Stimulated activated CD8-positive, alpha-beta memory T cell treated with anti-CD3 and anti-CD28 coated beads, Interleukin-7, amount 100 ng/mL, for 48 hours (primary cell): ENCODE measurements at regions not wholly inside any gene's neighbourhood (a gene's known extent, or its start where the extent isn't known, plus 50 kb on each side); places are given as distances from the start of the nearest gene placed in this dataset.
"Not testable (repeated sequence)": the region's sequence is repeated elsewhere in the genome, so short reads cannot be mapped to it uniquely, and the experiment has no call there.

Experiments used
- DNase-seq, 2 donors: peaks; one replicate each; pipeline ENCODE4 v3.0.0-alpha.2; 2020; ENCODE audit warnings: low read depth in 1 of 2; ENCODE audit errors: extremely low read depth in 1 of 2

- no peak for DNase-seq
Measured at GRCh38 chr4:100907465-100908454, 389.9 kb upstream of the EMCN start.

DNA sequence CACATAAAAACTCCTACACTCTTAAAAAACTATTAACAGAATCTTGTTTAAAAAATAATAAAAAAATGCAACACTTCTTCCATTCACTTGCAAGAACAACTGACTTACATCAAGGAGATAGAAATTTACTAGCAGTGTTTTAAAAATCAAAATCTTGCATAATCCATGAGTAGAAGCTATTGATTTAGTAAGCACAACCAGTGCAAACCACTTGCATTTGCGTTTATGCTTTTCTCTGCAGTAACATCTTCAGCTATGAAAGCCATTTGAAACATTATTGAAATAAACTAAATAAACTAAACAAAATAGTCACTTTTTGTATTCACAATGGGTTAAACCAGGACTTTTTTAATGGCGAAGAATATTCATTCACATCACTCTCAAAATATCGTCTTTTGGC, 389.2 kb upstream of the EMCN start:
- no peak for DNase-seq

GRCh38 chr4:100900945-100901344, 383.1 kb upstream of the EMCN start:
- DNase-seq = not testable (repeated sequence)

DNA sequence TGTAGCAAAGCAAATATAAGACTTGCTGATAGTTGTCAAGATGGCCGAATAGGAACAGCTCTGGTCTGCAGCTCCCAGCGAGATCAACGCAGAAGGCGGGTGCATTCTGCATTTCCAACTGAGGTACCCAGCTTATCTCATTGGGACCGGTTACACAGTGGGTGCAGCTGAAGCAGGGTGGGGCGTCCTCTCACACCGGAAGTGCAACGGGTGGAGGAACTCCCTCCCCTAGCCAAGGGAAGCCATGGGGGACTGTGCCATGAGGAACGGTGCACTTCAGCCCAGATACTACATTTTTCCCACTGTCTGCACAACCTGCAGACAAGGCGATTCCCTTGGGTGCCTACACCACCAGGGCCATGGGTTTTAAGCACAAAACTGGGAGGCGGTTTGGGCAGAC, 382.3 kb upstream of the EMCN start:
- DNase-seq = no peak

DNA sequence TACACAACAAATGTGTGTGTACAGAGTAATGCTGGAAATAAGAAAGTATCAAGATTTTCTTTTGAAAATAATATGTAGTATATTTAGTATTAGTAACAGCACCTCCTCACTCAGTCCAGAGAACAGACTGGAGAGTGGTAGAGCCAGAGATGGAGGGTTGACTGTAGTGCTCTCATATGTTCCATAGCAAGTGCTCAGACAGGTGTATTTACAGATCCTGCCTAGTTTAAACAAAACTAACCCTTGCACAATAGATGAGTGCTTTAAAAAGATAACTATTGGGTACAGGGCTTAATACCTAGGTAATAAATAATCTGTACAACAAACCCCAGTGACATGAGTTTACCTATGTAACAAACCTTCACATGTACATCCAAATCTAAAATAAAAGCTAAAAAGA, 381.0 kb upstream of the EMCN start:
- DNase-seq = no peak

DNA sequence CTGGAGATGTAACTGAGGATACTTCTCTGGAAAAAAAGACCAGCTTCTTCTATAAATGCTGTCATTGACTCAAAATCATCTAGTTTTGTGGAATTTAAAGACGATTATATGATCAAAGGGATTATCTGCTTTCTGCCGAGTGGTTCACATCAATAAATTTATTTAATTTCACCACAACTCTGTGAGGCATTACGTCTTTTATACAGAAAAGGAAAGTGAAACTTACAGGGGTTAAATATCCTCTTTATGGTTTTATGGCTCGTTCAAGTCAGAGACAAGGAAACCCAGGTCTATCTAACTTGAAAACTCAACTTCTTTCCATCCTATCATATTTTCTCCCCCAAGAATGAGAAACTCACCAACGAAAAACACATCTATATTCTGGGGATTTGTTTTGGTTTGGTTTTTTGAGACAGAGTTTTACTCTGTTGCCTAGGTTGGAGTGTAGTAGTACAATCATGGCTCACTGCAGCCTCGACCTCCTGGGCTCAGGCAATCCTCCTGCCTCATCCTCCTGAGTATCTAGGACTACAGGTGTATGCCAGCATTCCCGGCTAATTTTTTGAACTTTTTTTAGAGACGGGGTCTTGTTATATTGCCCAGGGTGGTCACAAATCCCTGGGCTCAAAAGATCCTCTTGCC, 377.9 kb upstream of the EMCN start:
- no peak for DNase-seq

GRCh38 chr4:100894339-100894870, 376.6 kb upstream of the EMCN start:
- DNase-seq = no peak

DNA sequence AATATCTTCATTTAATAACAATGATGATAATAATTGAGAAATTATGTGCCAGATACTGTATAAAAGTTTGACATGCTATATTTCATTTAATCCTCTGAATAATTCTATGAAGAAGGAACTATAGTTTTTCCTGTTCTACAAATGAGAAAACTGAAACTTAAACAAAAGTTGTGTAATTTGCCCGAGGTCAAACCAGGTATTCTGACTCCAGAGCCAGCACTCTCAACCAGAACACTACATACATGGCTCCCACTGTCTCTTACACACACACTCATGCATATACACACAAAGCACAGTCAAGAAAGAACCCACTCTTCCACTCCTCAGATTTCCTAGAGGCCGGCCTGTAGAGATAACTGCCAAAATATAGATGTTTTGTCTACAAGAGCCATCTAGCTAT, 374.0 kb upstream of the EMCN start:
- no peak for DNase-seq

DNA sequence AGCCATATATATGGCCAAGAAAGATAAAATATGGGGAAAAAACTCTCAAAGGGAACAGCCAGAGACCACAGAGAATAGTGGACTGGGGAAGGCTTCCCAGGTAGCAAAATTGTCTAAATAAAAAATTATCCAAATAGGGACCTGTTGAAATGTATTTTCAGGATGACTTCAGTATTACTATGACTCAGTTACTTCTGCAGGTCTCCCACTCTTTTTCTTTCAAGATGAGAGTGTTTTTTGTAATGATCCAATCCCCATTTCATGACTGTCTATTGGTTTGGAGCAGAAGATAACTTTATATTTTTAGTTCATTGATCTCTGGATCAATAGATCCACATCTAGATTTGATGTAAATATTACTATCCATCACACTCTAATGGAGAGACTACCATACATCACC, 372.1 kb upstream of the EMCN start:
- DNase-seq = no peak

DNA sequence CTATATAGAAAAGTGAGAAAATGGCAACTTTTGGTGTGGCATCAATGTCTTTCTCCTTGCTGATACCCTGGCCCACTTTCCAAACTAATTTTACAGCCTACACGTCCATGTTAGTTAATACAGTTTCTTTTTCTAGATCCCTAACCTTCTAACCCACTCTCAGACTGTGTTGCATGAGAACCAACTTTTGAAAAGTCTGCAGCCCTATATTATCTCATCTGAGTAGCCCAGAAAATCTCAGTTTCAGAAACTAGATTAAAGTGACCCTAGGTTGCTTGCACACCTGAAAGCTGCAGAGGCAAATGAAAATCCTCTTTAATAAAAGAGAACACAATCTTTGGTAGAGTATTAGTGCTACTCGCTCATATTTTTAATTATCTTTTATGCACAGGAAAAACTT, 371.6 kb upstream of the EMCN start:
- no peak for DNase-seq

DNA sequence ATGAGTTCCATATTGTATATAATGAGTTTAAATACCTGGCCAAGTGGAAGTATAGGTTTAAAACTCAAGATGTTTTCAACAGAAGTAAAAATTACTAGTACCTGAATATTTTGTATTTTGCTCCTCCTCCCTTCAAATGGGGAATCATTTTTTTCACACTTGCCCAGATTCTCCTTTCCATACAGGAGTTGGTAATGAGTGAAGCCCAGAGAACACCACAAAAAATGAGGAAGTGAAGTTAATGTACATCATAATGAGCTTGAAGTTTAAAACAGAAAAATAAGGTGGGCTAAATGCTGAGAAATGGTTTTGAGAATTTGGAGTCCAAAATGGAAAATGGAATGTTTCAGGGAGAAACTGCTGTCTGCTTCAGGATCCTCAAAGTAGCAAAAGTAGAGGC, 364.8 kb upstream of the EMCN start:
- no peak for DNase-seq

DNA sequence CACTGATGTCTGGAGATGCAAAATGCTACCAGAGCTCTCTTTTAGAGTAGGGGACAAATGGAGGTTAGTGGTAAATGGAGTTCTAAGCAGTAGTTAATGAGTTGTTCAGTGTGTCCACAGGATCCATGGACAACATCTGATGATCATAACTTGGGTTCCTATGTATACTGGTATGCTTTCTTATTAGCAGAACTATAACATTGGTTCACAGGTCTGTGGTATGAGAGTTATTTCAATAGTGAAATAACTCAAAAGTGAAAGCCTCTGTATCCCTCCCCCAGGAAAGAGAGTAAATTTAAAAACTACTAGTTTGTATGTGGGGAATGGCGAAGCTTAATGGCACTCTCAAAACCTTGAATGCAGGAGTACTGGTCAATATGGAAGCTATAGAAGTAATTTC, 363.5 kb upstream of the EMCN start:
- DNase-seq = no peak

GRCh38 chr4:100880011-100880410, 362.2 kb upstream of the EMCN start:
- no peak for DNase-seq

DNA sequence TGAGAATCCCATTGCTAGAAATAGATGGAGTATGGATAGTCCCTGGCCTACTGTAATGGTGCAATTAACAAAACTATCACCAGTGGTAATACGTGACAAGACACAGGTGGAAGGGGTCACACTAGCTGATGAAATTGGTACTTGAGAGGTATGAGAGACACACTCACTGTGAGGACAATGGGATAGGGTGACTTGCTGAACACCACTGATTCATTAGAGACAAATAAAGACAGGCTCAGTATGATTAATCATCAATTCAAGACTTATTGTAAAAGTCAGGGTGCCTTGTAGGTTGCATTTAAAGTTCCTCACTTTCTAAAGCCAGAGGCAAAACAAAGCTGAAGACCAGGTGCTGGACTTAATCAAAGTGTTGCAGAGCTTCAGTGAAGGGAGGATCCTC, 361.6 kb upstream of the EMCN start:
- DNase-seq = no peak

GRCh38 chr4:100876546-100876945, 358.7 kb upstream of the EMCN start:
- DNase-seq = no peak

DNA sequence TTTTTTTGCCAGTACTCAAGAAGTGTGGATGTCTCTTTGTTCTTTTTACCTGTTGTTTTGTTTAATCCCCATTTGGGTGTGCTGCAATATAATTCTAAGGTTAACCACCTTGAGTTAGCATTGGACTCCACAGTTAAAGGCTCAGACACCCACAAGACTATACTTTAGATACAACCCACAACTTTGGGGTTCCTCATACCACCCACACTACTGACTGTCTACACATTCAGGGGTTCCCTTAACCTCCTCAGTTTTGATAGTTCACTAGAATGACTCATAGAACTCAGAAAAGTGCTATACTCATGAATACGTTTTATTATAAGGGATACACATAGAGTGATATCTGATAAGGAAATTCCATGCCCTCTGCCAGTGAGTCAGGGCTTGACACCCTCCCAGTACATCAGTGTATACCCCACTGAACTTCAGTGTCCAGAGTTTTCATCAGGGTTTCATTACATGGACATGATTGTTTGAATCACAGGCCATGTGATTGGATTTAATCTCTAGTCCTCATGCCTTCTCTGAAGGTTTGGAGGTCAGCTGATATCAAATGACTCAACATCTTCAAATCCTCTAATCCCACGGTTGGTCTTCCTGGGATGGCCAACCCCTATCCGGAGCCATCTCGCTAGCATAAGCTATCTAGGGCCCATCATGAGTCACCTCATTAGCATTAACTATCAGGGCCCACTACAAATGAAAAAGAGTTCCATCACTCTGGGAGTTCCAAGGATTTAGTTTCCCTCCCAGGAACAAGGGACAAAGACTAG, 357.7 kb upstream of the EMCN start:
- no peak for DNase-seq

DNA sequence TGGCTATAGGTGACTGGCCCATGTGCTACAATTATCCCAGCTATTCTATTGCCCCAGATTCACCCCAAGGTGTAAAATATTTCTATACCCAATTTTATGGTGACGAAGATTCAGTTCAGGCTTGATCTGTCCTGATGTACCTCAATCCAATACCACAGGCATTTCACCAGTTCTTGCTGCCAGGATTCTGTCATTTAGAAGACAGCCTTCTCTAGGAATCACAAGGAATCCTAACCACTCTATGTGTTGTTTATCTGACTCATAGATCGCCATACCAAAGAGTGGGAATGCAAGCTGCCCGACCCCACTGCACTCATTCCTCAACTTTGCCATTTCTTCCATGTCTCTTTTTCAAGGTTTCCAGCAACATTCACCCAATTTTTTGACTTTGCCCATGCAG, 355.0 kb upstream of the EMCN start:
- no peak for DNase-seq

DNA sequence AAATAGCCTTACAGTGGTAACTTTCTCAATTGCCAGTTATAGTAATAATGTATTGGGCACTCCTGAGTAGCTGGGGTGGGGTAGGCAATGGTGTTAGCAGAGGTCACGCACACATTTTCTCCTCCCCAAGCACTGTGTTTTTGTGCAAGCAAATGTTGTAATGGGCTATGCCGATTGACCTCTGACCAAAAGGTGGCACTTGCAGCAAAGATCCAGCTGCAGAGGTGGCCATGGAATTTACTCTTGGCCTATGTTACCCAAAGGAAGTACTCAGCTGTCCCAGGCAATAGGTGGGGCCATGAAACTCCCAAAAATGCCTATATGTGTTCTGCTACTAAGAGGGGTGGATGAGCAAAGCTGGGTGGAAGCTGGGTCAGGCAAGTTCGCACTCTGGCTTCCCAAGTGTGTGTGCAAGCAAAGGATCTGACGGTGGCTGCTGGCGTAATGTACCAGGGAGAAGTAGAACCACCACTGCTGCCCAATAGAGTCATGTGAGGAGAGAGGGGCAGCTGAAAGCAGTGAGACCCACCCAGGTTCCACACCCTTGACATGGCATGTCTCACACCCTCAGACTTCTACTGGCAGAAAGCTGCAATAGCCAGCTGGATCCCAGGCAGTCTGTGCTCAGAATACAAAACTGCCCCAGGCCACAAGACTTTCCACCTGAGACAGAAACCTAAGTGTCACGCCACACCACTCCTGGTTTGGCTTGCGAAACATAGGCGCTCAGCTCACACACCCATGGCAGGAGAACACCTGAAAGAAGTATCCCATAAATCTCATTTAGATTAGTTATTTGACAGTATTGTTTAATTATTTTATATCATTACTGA, 353.3 kb upstream of the EMCN start:
- no peak for DNase-seq

GRCh38 chr4:100869276-100869675, 351.5 kb upstream of the EMCN start:
- DNase-seq = no peak

- DNase-seq = not testable (repeated sequence)
Measured at GRCh38 chr4:100868281-100868680, 350.5 kb upstream of the EMCN start.
